K562 (cell line): ENCODE measurements at regions not wholly inside any gene's neighbourhood (a gene's known extent, or its start where the extent isn't known, plus 50 kb on each side); places are given as distances from the start of the nearest gene placed in this dataset.

Source experiments
- ATAC-seq: fragments of 200-7000 bp; cut with Tn5 transposase; 3 replicates; pipeline ENCODE4 v1.9.1; 2020; ENCODE audit warnings: moderate library complexity
- BruUV-seq: library from RNA; stranded (reverse); fragments of 400-500 nt; replicated peaks from 2 replicates; lab custom pipeline; 2021; lab: Mats Ljungman, UMichigan
- CTCF ChIA-PET: fragments of 300-600 bp; formaldehyde crosslinking; extraction: SDS; loops from one replicate; lab custom pipeline; 2021; ENCODE audit warnings: low intra/inter-chr PET ratio; lab: Yijun Ruan, JAX
- POLR2A ChIA-PET: fragments of 300-600, 350-650 bp; sonication (Branson Sonifier 250); formaldehyde crosslinking; extraction: SDS; loops from one replicate; lab custom pipeline; 2021; ENCODE audit warnings: antibody characterized with exemption, inconsistent platforms; lab: Yijun Ruan, JAX
- DNase-seq, 4 experiments: peaks; one replicate each; pipeline versions ENCODE4 v3.0.0 to v3.0.0-alpha.2; 2011 to 2018; ENCODE audit warnings: low spot score in 3 of 4, mixed read lengths in 3 of 4; ENCODE audit errors: extremely low read depth in 1 of 4
- FAIRE-seq: peaks from 2 replicates; lab custom pipeline; 2011; peaks lifted over from hg19 to GRCh38; lab: Jason Lieb, UNC
- H2AFZ ChIP-seq: 2 replicates; pipeline ENCODE4 v1.6.0; 2011; ENCODE audit warnings: low read depth, low read length, control low read depth, inconsistent platforms
- H3K27ac ChIP-seq: fragments of 200-600 bp; 3 replicates; pipeline ENCODE4 v1.8.0; 2011; ENCODE audit warnings: low read depth, mild to moderate bottlenecking, control low read depth, inconsistent platforms, low read length, moderate library complexity, mixed read lengths; ENCODE audit errors: extremely low read depth
- H3K27me3 ChIP-seq, 2 experiments: fragments of 300-600 bp in 1 of 2; 2 replicates in 1 of 2; 3 replicates in 1 of 2; pipeline versions ENCODE4 v1.6.0 to v1.8.0; 2011; ENCODE audit warnings: inconsistent platforms in 2 of 2, low read length in 2 of 2, mild to moderate bottlenecking in 1 of 2, mixed read lengths in 1 of 2, moderate library complexity in 1 of 2; ENCODE audit not compliant: control insufficient read depth in 2 of 2, insufficient read depth in 2 of 2
- H3K36me3 ChIP-seq: fragments of 300-600 bp; 3 replicates; pipeline ENCODE4 v1.8.0; 2011; ENCODE audit warnings: mild to moderate bottlenecking, low read length, inconsistent platforms; ENCODE audit not compliant: control insufficient read depth, insufficient read depth
- H3K4me1 ChIP-seq, 2 experiments: fragments of 200-600 bp in 1 of 2; replicated peaks in 1 of 2; 2 replicates in 1 of 2; 3 replicates in 1 of 2; pipeline versions ENCODE4 v1.5.1 to v1.8.0; 2011; ENCODE audit warnings: inconsistent platforms in 2 of 2, low read length in 2 of 2, mild to moderate bottlenecking in 1 of 2, mixed read lengths in 1 of 2, moderate library complexity in 1 of 2; ENCODE audit not compliant: control insufficient read depth in 2 of 2, insufficient read depth in 2 of 2
- H3K4me2 ChIP-seq: 2 replicates; pipeline ENCODE4 v1.6.1; 2011; ENCODE audit warnings: low read length, control low read depth, inconsistent platforms, mixed read lengths; ENCODE audit not compliant: insufficient read depth
- H3K4me3 ChIP-seq: fragments of 200-600 bp; sonication (generic), shearing (Covaris generic); 2 replicates; pipeline ENCODE4 v1.5.1; 2016; ENCODE audit warnings: control low read depth, inconsistent platforms
- H3K79me2 ChIP-seq: fragments of 200-600 bp; 3 replicates; pipeline ENCODE4 v1.8.0; 2011; ENCODE audit warnings: low read length, inconsistent platforms; ENCODE audit not compliant: control insufficient read depth, insufficient read depth
- H3K9ac ChIP-seq, 2 experiments: 2 replicates each; pipeline versions ENCODE4 v1.6.0 to v1.6.1; 2011; ENCODE audit warnings: low read depth in 2 of 2, low read length in 2 of 2, control low read depth in 1 of 2, inconsistent platforms in 1 of 2, mild to moderate bottlenecking in 1 of 2, mixed read lengths in 1 of 2; ENCODE audit not compliant: insufficient read depth in 1 of 2
- H3K9me1 ChIP-seq: one replicate; pipeline ENCODE4 v1.6.0; 2011; ENCODE audit warnings: inconsistent platforms, mild to moderate bottlenecking, low read length, moderate library complexity; ENCODE audit not compliant: control insufficient read depth, insufficient read depth
- H3K9me3 ChIP-seq: replicated peaks from 2 replicates; pipeline ENCODE4 v1.5.1; 2011; ENCODE audit warnings: low read depth, low read length, inconsistent platforms; ENCODE audit not compliant: control insufficient read depth, insufficient read depth
- H4K20me1 ChIP-seq: replicated peaks from 2 replicates; pipeline ENCODE4 v1.6.1; 2011; ENCODE audit warnings: low read length, inconsistent platforms, mixed read lengths; ENCODE audit not compliant: control insufficient read depth, insufficient read depth
- CLOCK ChIP-seq: fragments of 250-450 bp; sonication (Bioruptor Pico); IDR thresholded peaks from 2 replicates; pipeline ENCODE4 v1.4.0; 2020; ENCODE audit warnings: mild to moderate bottlenecking, moderate library complexity, borderline replicate concordance
- HDAC3 ChIP-seq: fragments of 450-650 bp; IDR thresholded peaks from 2 replicates; pipeline ENCODE4 v1.6.1; 2018; ENCODE audit warnings: borderline replicate concordance, mild to moderate bottlenecking, moderate library complexity; ENCODE audit not compliant: partially characterized antibody
- MITF ChIP-seq: IDR thresholded peaks from 2 replicates; pipeline ENCODE4 v1.6.1; 2014; ENCODE audit warnings: antibody characterized with exemption
- NR2C1 ChIP-seq, 2 experiments: fragments of 450-650 bp; IDR thresholded peaks; 2 replicates each; pipeline ENCODE4 v1.6.1; 2017; ENCODE audit warnings: mild to moderate bottlenecking in 2 of 2, antibody characterized with exemption in 1 of 2, inconsistent platforms in 1 of 2, missing compliant biosample characterization in 1 of 2, missing genetic modification characterization in 1 of 2
- PCBP2 ChIP-seq: fragments of 200-400 bp; formaldehyde crosslinking; IDR thresholded peaks from 2 replicates; pipeline ENCODE4 v1.6.1; 2018; ENCODE audit warnings: low read length, low read depth, mild to moderate bottlenecking, moderate library complexity; ENCODE audit not compliant: poor library complexity, severe bottlenecking
- SLC30A9 ChIP-seq: fragments of 250-450 bp; sonication (Bioruptor Pico); IDR thresholded peaks from 2 replicates; pipeline ENCODE4 v1.8.0; 2022; ENCODE audit warnings: mild to moderate bottlenecking, moderate library complexity
- SNRNP70 ChIP-seq: fragments of 200-400 bp; formaldehyde crosslinking; optimal IDR thresholded peaks from 2 replicates; pipeline ENCODE3; 2017; ENCODE audit warnings: low read depth, low read length
- STAG1 ChIP-seq: sonication (generic); formaldehyde crosslinking; IDR thresholded peaks from 2 replicates; pipeline ENCODE4 v1.5.0; 2020; ENCODE audit warnings: missing genetic modification reagents, borderline replicate concordance
- TCF7 ChIP-seq: sonication (generic); IDR thresholded peaks from 2 replicates; pipeline ENCODE4 v1.6.1; 2016; ENCODE audit warnings: antibody characterized with exemption, borderline replicate concordance
- ZNF282 ChIP-seq: sonication (generic); formaldehyde crosslinking; IDR thresholded peaks from 2 replicates; pipeline ENCODE4 v1.8.1; 2023; ENCODE audit warnings: missing genetic modification reagents
- ZNF76 ChIP-seq: fragments of 250-450 bp; sonication (Bioruptor Pico); IDR thresholded peaks from 2 replicates; pipeline ENCODE4 v1.4.0; 2020; ENCODE audit warnings: mild to moderate bottlenecking, moderate library complexity, borderline replicate concordance
- ZNF766 ChIP-seq: fragments of 200-800 bp; sonication (Bioruptor generic); conservative IDR thresholded peaks from 2 replicates; pipeline ENCODE4 v1.6.1; 2016; ENCODE audit warnings: missing genetic modification characterization, missing compliant biosample characterization
- ZNF77 ChIP-seq: fragments of 250-450 bp; sonication (Bioruptor Pico); IDR thresholded peaks from 2 replicates; pipeline ENCODE4 v1.5.0; 2020
- WGBS: fragments of 100-300 bp; shearing (Covaris generic); methylation state at CpG from one replicate; pipeline ENCODE4 v1.1.6; 2016; ENCODE audit warnings: low coverage, mixed read lengths; ENCODE audit not compliant: insufficient coverage; ENCODE audit errors: missing lambda C conversion rate; 5-methylcytosine and 5-hydroxymethylcytosine counted together
- in situ Hi-C: fragments of 300-500 bp; cut with MboI; formaldehyde crosslinking; loops from 4 replicates; pipeline ENCODE4 v1.15.0; 2018; ENCODE audit warnings: inconsistent platforms, mixed read lengths
- intact Hi-C: fragments of 100-400 bp; cut with micrococcal nuclease; formaldehyde crosslinking; loops from 2 replicates; pipeline ENCODE4 v1.14.2; 2022
- TF ChIP-seq, protein P1 (sequence below): fragments of 200-800 bp; sonication (Bioruptor generic); IDR thresholded peaks from 2 replicates; pipeline ENCODE4 v1.6.1; 2017; ENCODE audit warnings: missing genetic modification characterization, missing compliant biosample characterization
- TF ChIP-seq, protein P2 (sequence below): fragments of 250-450 bp; sonication (Bioruptor Pico); IDR thresholded peaks from 2 replicates; pipeline ENCODE4 v1.8.0; 2021; ENCODE audit warnings: moderate library complexity, mild to moderate bottlenecking, inconsistent platforms

- TF ChIP-seq NR2C1 (IDR thresholded peaks at IDR 0.05) (no peak), NR2C1 (tag; IDR thresholded peaks at IDR 0.05) (no peak), PCBP2 (no peak), ZNF282 (CRISPR knock-in tag) (no peak), MITF (no peak), TCF7 (no peak), SLC30A9 (no peak)
- TF ChIP-seq, protein P1, sequence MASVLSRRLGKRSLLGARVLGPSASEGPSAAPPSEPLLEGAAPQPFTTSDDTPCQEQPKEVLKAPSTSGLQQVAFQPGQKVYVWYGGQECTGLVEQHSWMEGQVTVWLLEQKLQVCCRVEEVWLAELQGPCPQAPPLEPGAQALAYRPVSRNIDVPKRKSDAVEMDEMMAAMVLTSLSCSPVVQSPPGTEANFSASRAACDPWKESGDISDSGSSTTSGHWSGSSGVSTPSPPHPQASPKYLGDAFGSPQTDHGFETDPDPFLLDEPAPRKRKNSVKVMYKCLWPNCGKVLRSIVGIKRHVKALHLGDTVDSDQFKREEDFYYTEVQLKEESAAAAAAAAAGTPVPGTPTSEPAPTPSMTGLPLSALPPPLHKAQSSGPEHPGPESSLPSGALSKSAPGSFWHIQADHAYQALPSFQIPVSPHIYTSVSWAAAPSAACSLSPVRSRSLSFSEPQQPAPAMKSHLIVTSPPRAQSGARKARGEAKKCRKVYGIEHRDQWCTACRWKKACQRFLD (CRISPR knock-in tag), result no peak
Observed at GRCh38 chr21:16912075-16912474, 600.8 kb upstream of the CXADR start (continued).

- ChIA-PET POLR2A (no interaction called here), CTCF (no interaction called here)
- H3K27me3 ChIP-seq, result no peaks in the 10 kb centered on the region
- H3K27ac ChIP-seq, result no peak overlapping the region
- no peaks in the 10 kb centered on the region for H3K4me1 ChIP-seq
- BruUV-seq, result no TSS peak
- no peaks in the 10 kb centered on the region for H4K20me1 ChIP-seq
- no peaks in the 10 kb centered on the region for H3K9me3 ChIP-seq
- no peaks in the 10 kb centered on the region for H3K9me1 ChIP-seq
- no peak overlapping the region for H3K4me3 ChIP-seq
- in situ Hi-C loops (no loop called here), intact Hi-C loops (no loop called here)
- H3K36me3 ChIP-seq, result no peaks in the 10 kb centered on the region
- ATAC-seq, result no peak
- H3K4me2 ChIP-seq, result no peak overlapping the region
- no peak for DNase-seq
- no peak overlapping the region for H3K9ac ChIP-seq
- no peak overlapping the region for H2AFZ ChIP-seq
- FAIRE-seq, result no peak
- TF ChIP-seq STAG1 (CRISPR knock-in tag), result no peak
- TF ChIP-seq HDAC3, result no peak
- TF ChIP-seq SNRNP70, result no peak
- TF ChIP-seq CLOCK (CRISPR knock-in tag), result no peak
- no peak for TF ChIP-seq ZNF766
- TF ChIP-seq, protein P2, sequence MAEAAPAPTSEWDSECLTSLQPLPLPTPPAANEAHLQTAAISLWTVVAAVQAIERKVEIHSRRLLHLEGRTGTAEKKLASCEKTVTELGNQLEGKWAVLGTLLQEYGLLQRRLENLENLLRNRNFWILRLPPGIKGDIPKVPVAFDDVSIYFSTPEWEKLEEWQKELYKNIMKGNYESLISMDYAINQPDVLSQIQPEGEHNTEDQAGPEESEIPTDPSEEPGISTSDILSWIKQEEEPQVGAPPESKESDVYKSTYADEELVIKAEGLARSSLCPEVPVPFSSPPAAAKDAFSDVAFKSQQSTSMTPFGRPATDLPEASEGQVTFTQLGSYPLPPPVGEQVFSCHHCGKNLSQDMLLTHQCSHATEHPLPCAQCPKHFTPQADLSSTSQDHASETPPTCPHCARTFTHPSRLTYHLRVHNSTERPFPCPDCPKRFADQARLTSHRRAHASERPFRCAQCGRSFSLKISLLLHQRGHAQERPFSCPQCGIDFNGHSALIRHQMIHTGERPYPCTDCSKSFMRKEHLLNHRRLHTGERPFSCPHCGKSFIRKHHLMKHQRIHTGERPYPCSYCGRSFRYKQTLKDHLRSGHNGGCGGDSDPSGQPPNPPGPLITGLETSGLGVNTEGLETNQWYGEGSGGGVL, result no peak
- TF ChIP-seq ZNF77, result no peak
- no peak for TF ChIP-seq ZNF76 (CRISPR knock-in tag)
- H3K79me2 ChIP-seq, result no peaks in the 10 kb centered on the region
- WGBS, result 2% methylated on average over 3 of the region's 3 CpGs
Observed at GRCh38 chr21:16913010-16913409, 599.8 kb upstream of the CXADR start.
